DOHH2 (cell line): ENCODE measurements at regions not wholly inside any gene's neighbourhood (a gene's known extent, or its start where the extent isn't known, plus 50 kb on each side); places are given as distances from the start of the nearest gene placed in this dataset.

ENCODE experiments used
- H3F3A ChIP-seq: fragments of 200-600 bp; sonication (generic), shearing (Covaris generic); 2 replicates; pipeline ENCODE4 v1.6.0; 2016; ENCODE audit warnings: antibody characterized with exemption, mild to moderate bottlenecking; ENCODE audit not compliant: control insufficient read depth, insufficient read depth
- H3K27ac ChIP-seq: fragments of 200-600 bp; sonication (generic); 2 replicates; pipeline ENCODE4 v1.5.1; 2014; ENCODE audit warnings: low read depth, mild to moderate bottlenecking, low read length, moderate library complexity
- H3K27me3 ChIP-seq: fragments of 200-600 bp; sonication (generic); 2 replicates; pipeline ENCODE4 v1.6.1; 2014; ENCODE audit warnings: mild to moderate bottlenecking, low read length, mixed read lengths; ENCODE audit not compliant: control insufficient read depth
- H3K36me3 ChIP-seq: fragments of 200-600 bp; sonication (generic); 2 replicates; pipeline ENCODE4 v1.6.1; 2014; ENCODE audit warnings: mild to moderate bottlenecking, low read length, moderate library complexity, mixed read lengths; ENCODE audit not compliant: control insufficient read depth
- H3K4me1 ChIP-seq: fragments of 200-600 bp; sonication (generic); 2 replicates; pipeline ENCODE4 v1.6.1; 2014; ENCODE audit warnings: mild to moderate bottlenecking, low read length, mixed read lengths; ENCODE audit not compliant: control insufficient read depth
- H3K4me2 ChIP-seq: fragments of 200-600 bp; sonication (generic); 2 replicates; pipeline ENCODE4 v1.6.0; 2014; ENCODE audit warnings: mild to moderate bottlenecking, low read length, moderate library complexity
- H3K4me3 ChIP-seq: fragments of 200-600 bp; sonication (generic); 2 replicates; pipeline ENCODE4 v1.5.1; 2014; ENCODE audit warnings: mild to moderate bottlenecking, low read length, mixed read lengths
- H3K79me2 ChIP-seq: fragments of 200-600 bp; sonication (generic); 2 replicates; pipeline ENCODE4 v1.6.1; 2014; ENCODE audit warnings: mild to moderate bottlenecking, low read length, mixed read lengths; ENCODE audit not compliant: control insufficient read depth
- H3K9me2 ChIP-seq: fragments of 200-600 bp; sonication (generic); replicated peaks from 2 replicates; pipeline ENCODE4 v1.6.1; 2014; ENCODE audit warnings: mild to moderate bottlenecking, low read length, mixed read lengths; ENCODE audit not compliant: control insufficient read depth
- H3K9me3 ChIP-seq: fragments of 200-600 bp; sonication (generic); 2 replicates; pipeline ENCODE4 v1.6.1; 2014; ENCODE audit warnings: antibody characterized with exemption, low read length, mixed read lengths; ENCODE audit not compliant: control insufficient read depth, insufficient read depth
- H4K20me1 ChIP-seq: fragments of 200-600 bp; sonication (generic); 2 replicates; pipeline ENCODE4 v1.6.0; 2014; ENCODE audit warnings: low read depth, mild to moderate bottlenecking, antibody characterized with exemption, low read length, moderate library complexity; ENCODE audit not compliant: control insufficient read depth, insufficient read depth
- CTCF ChIP-seq: fragments of 200-600 bp; sonication (generic); IDR thresholded peaks from one replicate; pipeline ENCODE4 v1.5.1; 2014; ENCODE audit warnings: antibody characterized with exemption, mild to moderate bottlenecking, low read depth, low read length; ENCODE audit not compliant: poor library complexity, severe bottlenecking
- EZH2phosphoT487 ChIP-seq: fragments of 200-600 bp; sonication (generic); IDR thresholded peaks from 2 replicates; pipeline ENCODE4 v1.6.1; 2017; ENCODE audit warnings: borderline replicate concordance, mild to moderate bottlenecking, antibody characterized with exemption, low read length, moderate library complexity, mixed read lengths

DNA sequence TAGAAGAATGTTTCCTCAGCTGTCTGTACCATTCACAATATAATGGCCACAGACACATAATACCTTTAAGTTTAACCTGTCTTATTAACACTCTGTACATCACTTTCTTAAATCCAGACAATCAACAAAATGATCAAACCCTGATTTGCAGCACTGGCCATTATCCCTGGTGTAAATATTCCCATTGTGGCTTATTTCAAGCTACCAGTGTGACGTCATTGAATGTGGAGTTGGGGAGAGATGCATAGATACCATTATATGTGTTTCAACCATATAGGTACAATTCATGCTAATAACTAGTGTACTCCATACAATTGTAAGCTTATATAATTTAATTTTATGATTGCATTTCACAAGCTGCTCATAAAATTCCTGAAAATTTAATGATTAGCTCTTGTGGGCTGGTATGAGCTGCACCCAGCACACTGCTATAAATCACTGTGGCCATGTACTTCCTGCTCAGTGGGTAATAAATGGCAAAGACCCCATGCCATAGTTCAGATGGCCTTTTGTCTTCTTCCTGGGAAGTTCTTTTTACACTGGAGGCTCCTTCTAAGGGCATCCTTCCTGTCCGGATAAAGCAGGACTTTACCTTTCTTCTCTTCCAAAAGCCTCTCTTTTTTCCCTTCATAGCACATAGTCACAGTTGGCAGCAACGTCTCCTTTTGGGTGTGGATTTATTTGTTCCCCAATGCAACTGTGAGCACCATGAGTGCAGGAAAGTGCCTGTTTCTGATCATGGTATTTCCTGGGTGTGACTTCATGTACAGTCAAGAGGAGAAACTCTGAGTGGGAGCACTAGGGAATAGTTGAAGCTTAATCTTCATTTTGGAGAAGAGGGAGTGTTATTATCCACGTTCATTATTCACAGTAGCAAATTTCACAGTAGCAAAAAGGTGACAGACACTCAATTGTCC lies 87.8 kb downstream of the MIAT start:
- Histone ChIP-seq H3K79me2 (no peaks in the 10 kb centered on the region), H3K36me3 (no peaks in the 10 kb centered on the region), H3K9me3 (no peaks in the 10 kb centered on the region), H3K27ac (no peak overlapping the region), H3K27me3 (no peaks in the 10 kb centered on the region), H3K4me3 (no peak overlapping the region), H3K9me2 (no peaks in the 10 kb centered on the region), H3K4me1 (no peaks in the 10 kb centered on the region), H3F3A (no peaks in the 10 kb centered on the region), H4K20me1 (no peaks in the 10 kb centered on the region), H3K4me2 (no peak overlapping the region)
- TF ChIP-seq EZH2phosphoT487: no peak
- no peak for TF ChIP-seq CTCF

GRCh38 chr22:26746311-26746710 lies 88.9 kb downstream of the MIAT start:
- no peak overlapping the region for H3K4me3 ChIP-seq

DNA sequence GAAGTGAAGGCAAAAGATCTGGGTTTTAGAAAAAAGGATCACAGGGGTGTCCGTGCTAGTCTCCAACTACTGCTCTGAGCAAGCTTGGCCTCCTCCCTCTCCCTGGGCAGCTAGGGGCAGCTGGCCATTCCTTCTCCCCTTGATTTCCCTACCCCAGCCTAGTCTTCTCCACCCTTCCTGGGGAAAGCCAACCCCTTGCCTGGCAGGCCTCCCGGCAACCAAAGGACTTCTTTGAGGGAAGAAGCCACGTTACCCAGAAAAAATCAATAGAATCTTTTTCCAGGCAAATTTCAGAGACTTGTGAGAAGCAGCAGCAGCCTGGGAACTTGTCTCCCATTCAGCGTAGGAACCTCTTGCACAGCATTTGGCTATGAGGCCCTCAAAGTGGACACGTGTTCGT lies 91.5 kb downstream of the MIAT start:
- H3K27me3 ChIP-seq: no peaks in the 10 kb centered on the region
- H4K20me1 ChIP-seq: no peaks in the 10 kb centered on the region
- no peak overlapping the region for H3K27ac ChIP-seq
- H3K9me2 ChIP-seq: no peaks in the 10 kb centered on the region
- H3K4me3 ChIP-seq: no peak overlapping the region
- no peaks in the 10 kb centered on the region for H3K79me2 ChIP-seq
- H3K9me3 ChIP-seq: no peaks in the 10 kb centered on the region
- no peaks in the 10 kb centered on the region for H3K4me1 ChIP-seq
- H3F3A ChIP-seq: no peaks in the 10 kb centered on the region
- H3K36me3 ChIP-seq: no peaks in the 10 kb centered on the region
- no peak overlapping the region for H3K4me2 ChIP-seq
- TF ChIP-seq EZH2phosphoT487 (no peak), CTCF (no peak)

More at GRCh38 chr22:26746311-26746710, 88.9 kb downstream of the MIAT start:
- Histone ChIP-seq H3K36me3 (no peaks in the 10 kb centered on the region), H3K4me2 (no peak overlapping the region), H3K9me2 (no peaks in the 10 kb centered on the region), H3F3A (no peaks in the 10 kb centered on the region), H3K9me3 (no peaks in the 10 kb centered on the region), H3K27ac (no peak overlapping the region), H4K20me1 (no peaks in the 10 kb centered on the region), H3K27me3 (no peaks in the 10 kb centered on the region), H3K79me2 (no peaks in the 10 kb centered on the region), H3K4me1 (no peaks in the 10 kb centered on the region)
- no peak for TF ChIP-seq EZH2phosphoT487
- TF ChIP-seq CTCF: no peak
